Ascending aorta (tissue), 2 donors: ENCODE measurements at regions not wholly inside any gene's neighbourhood (a gene's known extent, or its start where the extent isn't known, plus 50 kb on each side); places are given as distances from the start of the nearest gene placed in this dataset.

ENCODE experiments used
- DNase-seq, 2 donors: peaks; one replicate each; pipeline ENCODE4 v3.0.0-alpha.2; 2019; ENCODE audit warnings: low spot score in 2 of 2
- H3K27ac ChIP-seq, 2 donors: fragments of 200-600 bp; sonication (generic); one replicate each; pipeline ENCODE4 v1.5.1; 2016 to 2017; ENCODE audit warnings: mild to moderate bottlenecking in 1 of 2
- H3K27me3 ChIP-seq: fragments of 200-600 bp; sonication (generic); one replicate; pipeline ENCODE4 v1.5.1; 2017
- H3K36me3 ChIP-seq, 2 donors: fragments of 200-600 bp; sonication (generic); one replicate each; pipeline ENCODE4 v1.5.1; 2016
- H3K4me1 ChIP-seq, 2 donors: fragments of 200-600 bp; sonication (generic); one replicate each; pipeline ENCODE4 v1.5.1; 2016 to 2017; ENCODE audit warnings: mild to moderate bottlenecking in 1 of 2
- H3K4me3 ChIP-seq, 2 donors: fragments of 200-600 bp; sonication (generic); one replicate each; pipeline ENCODE4 v1.5.1; 2016 to 2017; ENCODE audit warnings: mild to moderate bottlenecking in 1 of 2
- H3K9me3 ChIP-seq, 2 donors: fragments of 200-600 bp; sonication (generic); one replicate each; pipeline ENCODE4 v1.5.1; 2016
- CTCF ChIP-seq, 3 experiments: fragments of 200-600 bp in 2 of 3; fragments of 450-650 bp in 1 of 3; sonication (generic) in 2 of 3; IDR thresholded peaks; one replicate each; pipeline ENCODE4 v1.5.1; 2016 to 2019; ENCODE audit warnings: antibody characterized with exemption in 3 of 3, mild to moderate bottlenecking in 1 of 3, moderate library complexity in 1 of 3
- intact Hi-C: fragments of 100-400 bp; cut with DNase I; formaldehyde crosslinking; loops from one replicate; pipeline ENCODE4 v1.15.1; 2023

DNA sequence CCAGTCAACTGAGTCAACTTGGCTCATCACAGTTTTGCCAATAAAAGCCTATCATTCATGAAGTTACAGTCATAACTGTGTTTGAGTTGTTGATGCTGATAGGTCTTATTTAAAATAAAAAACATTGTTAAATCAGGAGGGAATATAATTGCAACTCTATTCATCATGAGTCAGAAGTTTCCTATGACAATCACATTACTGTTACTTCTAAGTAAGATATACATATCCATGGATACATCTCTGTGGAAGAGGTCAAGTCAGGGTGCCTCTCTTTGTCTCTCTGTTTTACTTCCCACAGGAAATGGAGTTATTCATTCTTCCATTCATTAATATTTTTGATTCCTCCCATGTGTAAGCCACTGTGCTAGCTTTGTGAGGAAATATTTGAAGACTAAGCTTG is 2015.4 kb upstream of the WWC1 start:
- no peak for DNase-seq
- TF ChIP-seq CTCF (IDR thresholded peaks at IDR 0.05): no peak
- H3K4me1 ChIP-seq: no peaks in the 10 kb centered on the region

DNA sequence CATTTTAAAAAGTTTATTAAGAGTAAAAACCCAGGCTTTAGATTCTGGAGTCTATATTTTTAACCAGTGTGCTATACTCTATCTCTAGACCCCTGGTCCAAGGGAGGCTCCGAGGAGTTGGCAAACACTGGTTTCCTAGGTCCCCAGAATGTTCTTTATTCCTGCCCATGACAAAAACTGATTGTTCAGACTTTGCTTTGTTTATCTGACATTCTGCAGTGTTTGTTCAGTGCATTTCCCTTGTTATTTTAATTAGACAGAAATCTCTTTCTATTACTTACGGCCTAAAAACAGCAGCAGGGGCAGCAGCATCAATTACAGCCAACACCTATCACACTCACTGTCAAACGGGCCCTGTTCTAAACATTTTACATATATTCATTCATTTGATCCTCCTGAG is 2011.6 kb upstream of the WWC1 start:
- Histone ChIP-seq H3K36me3 (no peaks in the 10 kb centered on the region), H3K27me3 (no peaks in the 10 kb centered on the region), H3K27ac (no peak overlapping the region), H3K4me3 (no peak overlapping the region), H3K4me1 (no peaks in the 10 kb centered on the region), H3K9me3 (no peaks in the 10 kb centered on the region)
- TF ChIP-seq CTCF (IDR thresholded peaks at IDR 0.05): no peak
- no peak for DNase-seq
- intact Hi-C loops: no loop called here

More for the DNA sequence above, 2015.4 kb upstream of the WWC1 start:
- Histone ChIP-seq H3K36me3 (no peaks in the 10 kb centered on the region), H3K4me3 (no peak overlapping the region), H3K9me3 (no peaks in the 10 kb centered on the region), H3K27ac (no peak overlapping the region), H3K27me3 (no peaks in the 10 kb centered on the region)
- intact Hi-C loops: no loop called here

- no peak for TF ChIP-seq CTCF (IDR thresholded peaks at IDR 0.05)
- H3K4me1 ChIP-seq: no peaks in the 10 kb centered on the region
- no peak overlapping the region for H3K27ac ChIP-seq
- no peak overlapping the region for H3K4me3 ChIP-seq
- no peak for DNase-seq
- no peaks in the 10 kb centered on the region for H3K9me3 ChIP-seq
- no peaks in the 10 kb centered on the region for H3K27me3 ChIP-seq
- no peaks in the 10 kb centered on the region for H3K36me3 ChIP-seq
- intact Hi-C loops: no loop called here
These were observed 2010.0 kb upstream of the WWC1 start for GRCh38 chr5:166281433-166281832.

DNA sequence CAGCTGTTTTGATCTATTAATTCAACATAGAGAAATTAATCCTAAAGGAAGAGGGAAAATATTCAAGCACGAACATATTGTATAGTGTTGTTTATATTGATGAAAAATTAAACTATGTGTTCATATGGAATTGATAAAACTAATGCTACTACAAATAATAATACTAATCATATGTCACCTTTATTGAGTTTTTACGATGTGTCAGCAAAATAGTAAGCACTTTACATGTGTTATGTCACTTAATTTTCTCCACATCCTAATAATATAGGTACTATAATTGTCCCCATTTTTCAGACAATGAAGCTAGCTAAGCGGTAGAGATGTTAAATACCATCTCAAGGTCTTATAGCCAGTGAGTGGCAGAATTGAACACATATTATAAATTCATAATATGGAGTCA is 2008.5 kb upstream of the WWC1 start:
- DNase-seq: no peak
- intact Hi-C loops: no loop called here
- H3K27ac ChIP-seq: no peak overlapping the region

GRCh38 chr5:166285361-166285760 is 2006.1 kb upstream of the WWC1 start:
- Histone ChIP-seq H3K4me1 (no peaks in the 10 kb centered on the region), H3K4me3 (no peak overlapping the region), H3K27me3 (no peaks in the 10 kb centered on the region), H3K36me3 (no peaks in the 10 kb centered on the region), H3K9me3 (no peaks in the 10 kb centered on the region), H3K27ac (no peak overlapping the region)
- intact Hi-C loops: no loop called here
- no peak for TF ChIP-seq CTCF (IDR thresholded peaks at IDR 0.05)
- DNase-seq: no peak

More for the DNA sequence above, 2008.5 kb upstream of the WWC1 start:
- no peak for TF ChIP-seq CTCF (IDR thresholded peaks at IDR 0.05)
- H3K27me3 ChIP-seq: no peaks in the 10 kb centered on the region
- no peaks in the 10 kb centered on the region for H3K36me3 ChIP-seq
- no peak overlapping the region for H3K4me3 ChIP-seq
- no peaks in the 10 kb centered on the region for H3K9me3 ChIP-seq
- no peaks in the 10 kb centered on the region for H3K4me1 ChIP-seq

- no peak overlapping the region for H3K4me3 ChIP-seq
- TF ChIP-seq CTCF (IDR thresholded peaks at IDR 0.05): no peak
- no peaks in the 10 kb centered on the region for H3K36me3 ChIP-seq
- DNase-seq: no peak
- intact Hi-C loops: no loop called here
- H3K9me3 ChIP-seq: no peaks in the 10 kb centered on the region
- no peaks in the 10 kb centered on the region for H3K4me1 ChIP-seq
- H3K27ac ChIP-seq: no peak overlapping the region
- H3K27me3 ChIP-seq: no peaks in the 10 kb centered on the region
These were observed 2004.6 kb upstream of the WWC1 start for GRCh38 chr5:166286832-166287231.
